OCI-LY3 (cell line): ENCODE measurements at regions not wholly inside any gene's neighbourhood (a gene's known extent, or its start where the extent isn't known, plus 50 kb on each side); places are given as distances from the start of the nearest gene placed in this dataset.

Experiments
- H2AFZ ChIP-seq: fragments of 200-600, 300-600 bp; shearing (Covaris generic); 2 replicates; pipeline ENCODE4 v1.6.0; 2014; ENCODE audit warnings: antibody characterized with exemption, low read depth, low read length
- H3K27ac ChIP-seq: fragments of 200-600, 300-600 bp; sonication (generic); 2 replicates; pipeline ENCODE4 v1.5.1; 2014; ENCODE audit warnings: mild to moderate bottlenecking, low read length, moderate library complexity, mixed read lengths
- H3K27me3 ChIP-seq: fragments of 200-600, 300-600 bp; sonication (generic); 2 replicates; pipeline ENCODE4 v1.6.1; 2014; ENCODE audit warnings: low read depth, low read length, mixed read lengths
- H3K36me3 ChIP-seq: fragments of 200-600, 300-600 bp; sonication (generic); replicated peaks from 2 replicates; pipeline ENCODE3; 2014; ENCODE audit warnings: low read depth, low read length, mixed read lengths
- H3K4me1 ChIP-seq: fragments of 300-600, 200-600 bp; sonication (generic); 2 replicates; pipeline ENCODE4 v1.6.1; 2014; ENCODE audit warnings: low read length, mixed read lengths
- H3K4me2 ChIP-seq: fragments of 200-600, 300-600 bp; sonication (generic); 2 replicates; pipeline ENCODE4 v1.6.1; 2014; ENCODE audit warnings: low read length, mixed read lengths
- H3K4me3 ChIP-seq: fragments of 300-600, 200-600 bp; sonication (generic); 2 replicates; pipeline ENCODE4 v1.5.1; 2014; ENCODE audit warnings: antibody characterized with exemption, mild to moderate bottlenecking, low read length, moderate library complexity
- H3K79me2 ChIP-seq: fragments of 300-600, 200-600 bp; shearing (Covaris generic); 2 replicates; pipeline ENCODE4 v1.6.1; 2014; ENCODE audit warnings: mild to moderate bottlenecking, low read length, mixed read lengths
- H3K9ac ChIP-seq: fragments of 300-600, 200-600 bp; shearing (Covaris generic); 2 replicates; pipeline ENCODE4 v1.6.0; 2014; ENCODE audit warnings: mild to moderate bottlenecking, low read length, moderate library complexity
- H3K9me3 ChIP-seq: fragments of 200-600, 300-600 bp; shearing (Covaris generic); 2 replicates; pipeline ENCODE4 v1.6.1; 2014; ENCODE audit warnings: low read length, mixed read lengths; ENCODE audit not compliant: insufficient read depth
- H4K20me1 ChIP-seq: fragments of 200-600, 300-600 bp; sonication (generic); 2 replicates; pipeline ENCODE4 v1.6.1; 2016; ENCODE audit warnings: low read length, mixed read lengths; ENCODE audit not compliant: insufficient read depth
- EZH2phosphoT487 ChIP-seq: fragments of 200-600 bp; shearing (Covaris generic); IDR thresholded peaks from 2 replicates; pipeline ENCODE4 v1.6.1; 2018; ENCODE audit warnings: antibody characterized with exemption, mixed run types, low read depth
- TF ChIP-seq, protein P1 (sequence below): fragments of 200-600, 300-600 bp; sonication (generic); IDR thresholded peaks from 2 replicates; pipeline ENCODE4 v1.5.1; 2014; ENCODE audit warnings: antibody characterized with exemption, low read length, low read depth

- Histone ChIP-seq H3K4me3 (no peak overlapping the region), H3K4me1 (no peaks in the 10 kb centered on the region), H3K27me3 (no peaks in the 10 kb centered on the region), H3K9me3 (no peaks in the 10 kb centered on the region), H3K4me2 (no peak overlapping the region), H2AFZ (no peak overlapping the region), H3K9ac (no peak overlapping the region), H3K79me2 (no peaks in the 10 kb centered on the region), H3K27ac (no peak overlapping the region), H4K20me1 (no peaks in the 10 kb centered on the region; the same call in 1 of the 2 replicates), H3K36me3 (no peaks in the 10 kb centered on the region)
- TF ChIP-seq, protein P1, sequence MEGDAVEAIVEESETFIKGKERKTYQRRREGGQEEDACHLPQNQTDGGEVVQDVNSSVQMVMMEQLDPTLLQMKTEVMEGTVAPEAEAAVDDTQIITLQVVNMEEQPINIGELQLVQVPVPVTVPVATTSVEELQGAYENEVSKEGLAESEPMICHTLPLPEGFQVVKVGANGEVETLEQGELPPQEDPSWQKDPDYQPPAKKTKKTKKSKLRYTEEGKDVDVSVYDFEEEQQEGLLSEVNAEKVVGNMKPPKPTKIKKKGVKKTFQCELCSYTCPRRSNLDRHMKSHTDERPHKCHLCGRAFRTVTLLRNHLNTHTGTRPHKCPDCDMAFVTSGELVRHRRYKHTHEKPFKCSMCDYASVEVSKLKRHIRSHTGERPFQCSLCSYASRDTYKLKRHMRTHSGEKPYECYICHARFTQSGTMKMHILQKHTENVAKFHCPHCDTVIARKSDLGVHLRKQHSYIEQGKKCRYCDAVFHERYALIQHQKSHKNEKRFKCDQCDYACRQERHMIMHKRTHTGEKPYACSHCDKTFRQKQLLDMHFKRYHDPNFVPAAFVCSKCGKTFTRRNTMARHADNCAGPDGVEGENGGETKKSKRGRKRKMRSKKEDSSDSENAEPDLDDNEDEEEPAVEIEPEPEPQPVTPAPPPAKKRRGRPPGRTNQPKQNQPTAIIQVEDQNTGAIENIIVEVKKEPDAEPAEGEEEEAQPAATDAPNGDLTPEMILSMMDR, result no peak
- no peak for TF ChIP-seq EZH2phosphoT487
Measured at GRCh38 chr1:5010656-5011055, 356.2 kb downstream of the AJAP1 start.

- no peaks in the 10 kb centered on the region; the same call in 1 of the 2 replicates for H4K20me1 ChIP-seq
- H3K27me3 ChIP-seq, result no peaks in the 10 kb centered on the region
- no peak overlapping the region for H2AFZ ChIP-seq
- H3K4me2 ChIP-seq, result no peak overlapping the region
- H3K36me3 ChIP-seq, result no peaks in the 10 kb centered on the region
- no peaks in the 10 kb centered on the region for H3K4me1 ChIP-seq
- no peak overlapping the region for H3K9ac ChIP-seq
- H3K4me3 ChIP-seq, result no peak overlapping the region
- no peaks in the 10 kb centered on the region for H3K9me3 ChIP-seq
- no peak overlapping the region for H3K27ac ChIP-seq
- H3K79me2 ChIP-seq, result no peaks in the 10 kb centered on the region
- TF ChIP-seq, protein P1, result no peak
- no peak for TF ChIP-seq EZH2phosphoT487
Measured at GRCh38 chr1:5010236-5010635, 355.8 kb downstream of the AJAP1 start.

- Histone ChIP-seq H3K79me2 (no peaks in the 10 kb centered on the region), H3K27ac (no peak overlapping the region), H3K9me3 (no peaks in the 10 kb centered on the region), H2AFZ (no peak overlapping the region), H3K36me3 (no peaks in the 10 kb centered on the region), H3K9ac (no peak overlapping the region), H3K4me2 (no peak overlapping the region), H4K20me1 (no peaks in the 10 kb centered on the region; the same call in 1 of the 2 replicates), H3K4me3 (no peak overlapping the region), H3K4me1 (no peaks in the 10 kb centered on the region), H3K27me3 (no peaks in the 10 kb centered on the region)
- TF ChIP-seq, protein P1, result no peak
- TF ChIP-seq EZH2phosphoT487, result no peak
Measured at GRCh38 chr1:5009376-5010065, 355.1 kb downstream of the AJAP1 start.

GRCh38 chr1:5005171-5005570 lies 350.8 kb downstream of the AJAP1 start:
- Histone ChIP-seq H3K27me3 (no peaks in the 10 kb centered on the region), H2AFZ (no peak overlapping the region), H3K4me3 (no peak overlapping the region), H3K4me2 (no peak overlapping the region), H3K9me3 (no peaks in the 10 kb centered on the region), H4K20me1 (no peaks in the 10 kb centered on the region), H3K9ac (no peak overlapping the region), H3K79me2 (no peaks in the 10 kb centered on the region), H3K36me3 (no peaks in the 10 kb centered on the region), H3K4me1 (no peaks in the 10 kb centered on the region), H3K27ac (no peak overlapping the region)
- no peak for TF ChIP-seq EZH2phosphoT487
- TF ChIP-seq, protein P1, result no peak
